ENCODE measurements at regions not wholly inside any gene's neighbourhood (a gene's known extent, or its start where the extent isn't known, plus 50 kb on each side); places are given as distances from the start of the nearest gene placed in this dataset.

DNA sequence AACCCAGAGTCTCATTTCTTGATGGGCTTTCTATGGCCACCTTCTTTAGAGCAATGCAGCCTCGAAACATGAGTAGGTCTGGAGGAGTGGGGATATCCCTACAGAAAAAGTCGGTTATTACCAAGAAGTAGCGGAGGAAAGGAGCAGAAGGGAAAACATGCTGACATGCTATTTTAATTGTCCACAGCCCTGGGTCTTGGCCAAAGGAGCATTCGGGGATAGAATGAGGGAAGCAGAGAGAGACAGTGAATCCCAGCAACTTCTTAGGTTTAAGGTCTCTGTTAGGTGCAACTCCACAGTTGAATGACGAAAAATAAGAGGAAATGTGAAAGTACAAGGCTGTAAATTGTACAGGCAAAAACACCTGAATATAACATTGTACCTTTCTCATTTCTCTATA is 506.7 kb upstream of the CDH18 start:
- H3K9me3 ChIP-seq (ENCODE audit: control insufficient read depth in 2 of 2, low read length in 2 of 2) = peaks cover 0 to 1% of the 10 kb centered on the region in 2 donors
- no peaks in the 10 kb centered on the region for H3K4me1 ChIP-seq (ENCODE audit: control insufficient read depth, insufficient read depth, low read length)
- H3K27me3 ChIP-seq (ENCODE audit: control insufficient read depth in 1 of 2, insufficient read depth in 2 of 2, low read length in 2 of 2) = no peaks in the 10 kb centered on the region
- no peak overlapping the region for H3K9ac ChIP-seq (ENCODE audit: low read length in 2 of 2)
- H3K4me3 ChIP-seq (ENCODE audit: low read length in 2 of 2) = no peak overlapping the region
- no peaks in the 10 kb centered on the region for H3K36me3 ChIP-seq (ENCODE audit: control insufficient read depth in 2 of 2, insufficient read depth in 2 of 2, low read length in 2 of 2)
- H3K27ac ChIP-seq (ENCODE audit: low read length) = no peak overlapping the region

DNA sequence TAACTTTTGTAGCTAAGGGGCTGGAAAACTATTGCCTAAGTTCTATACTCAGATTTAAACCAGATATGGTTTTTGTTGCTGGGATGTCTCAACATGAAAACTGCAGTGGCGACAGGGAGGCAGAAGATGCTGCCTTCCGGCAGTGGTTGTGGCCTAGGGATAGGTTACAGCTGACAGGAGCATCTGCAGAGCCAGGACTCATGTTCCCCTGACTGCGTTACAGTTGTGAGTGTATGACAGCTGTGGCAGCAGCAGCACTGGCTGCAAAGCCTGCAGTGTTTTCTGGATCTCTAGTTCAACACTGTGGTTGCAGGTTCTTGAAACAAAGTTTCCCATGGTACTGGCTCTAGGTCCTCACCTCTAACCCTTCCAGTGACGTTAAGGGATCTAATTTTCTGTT is 498.8 kb upstream of the CDH18 start:
- H3K9ac ChIP-seq (ENCODE audit: low read length in 2 of 2) = no peak overlapping the region
- H3K27me3 ChIP-seq (ENCODE audit: control insufficient read depth in 1 of 2, insufficient read depth in 2 of 2, low read length in 2 of 2) = no peaks in the 10 kb centered on the region
- no peak overlapping the region for H3K27ac ChIP-seq (ENCODE audit: low read length)
- peaks cover 0 to 1% of the 10 kb centered on the region in 2 donors for H3K9me3 ChIP-seq (ENCODE audit: control insufficient read depth in 2 of 2, low read length in 2 of 2)
- no peaks in the 10 kb centered on the region for H3K4me1 ChIP-seq (ENCODE audit: control insufficient read depth, insufficient read depth, low read length)
- no peaks in the 10 kb centered on the region for H3K36me3 ChIP-seq (ENCODE audit: control insufficient read depth in 2 of 2, insufficient read depth in 2 of 2, low read length in 2 of 2)
- no peak overlapping the region for H3K4me3 ChIP-seq (ENCODE audit: low read length in 2 of 2)

DNA sequence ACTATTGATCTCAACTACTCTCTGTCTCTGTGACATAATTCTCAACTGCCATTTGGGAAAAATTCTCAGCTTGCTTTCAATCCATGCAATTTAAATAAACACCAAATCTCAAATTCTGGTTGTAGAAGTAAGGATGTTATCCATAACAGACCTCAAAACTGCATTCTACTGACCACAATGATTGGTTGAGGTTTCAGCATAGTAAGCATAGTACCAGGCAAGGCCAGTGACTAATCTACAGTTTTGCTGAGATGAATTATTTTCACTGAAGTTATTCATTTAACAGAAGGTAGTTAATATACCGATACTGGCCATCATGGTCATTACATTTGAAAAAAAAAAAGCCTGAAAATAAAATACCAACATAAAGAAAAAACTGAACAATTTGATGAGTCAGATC is 488.0 kb upstream of the CDH18 start:
- no peaks in the 10 kb centered on the region for H3K27me3 ChIP-seq (ENCODE audit: control insufficient read depth in 1 of 2, insufficient read depth in 2 of 2, low read length in 2 of 2)
- H3K4me1 ChIP-seq (ENCODE audit: control insufficient read depth, insufficient read depth, low read length) = no peaks in the 10 kb centered on the region
- H3K36me3 ChIP-seq (ENCODE audit: control insufficient read depth in 2 of 2, insufficient read depth in 2 of 2, low read length in 2 of 2) = no peaks in the 10 kb centered on the region
- no peak overlapping the region for H3K27ac ChIP-seq (ENCODE audit: low read length)
- H3K9me3 ChIP-seq (ENCODE audit: control insufficient read depth in 2 of 2, low read length in 2 of 2) = no peaks in the 10 kb centered on the region
- H3K4me3 ChIP-seq (ENCODE audit: low read length in 2 of 2) = no peak overlapping the region
- H3K9ac ChIP-seq (ENCODE audit: low read length in 2 of 2) = no peak overlapping the region

DNA sequence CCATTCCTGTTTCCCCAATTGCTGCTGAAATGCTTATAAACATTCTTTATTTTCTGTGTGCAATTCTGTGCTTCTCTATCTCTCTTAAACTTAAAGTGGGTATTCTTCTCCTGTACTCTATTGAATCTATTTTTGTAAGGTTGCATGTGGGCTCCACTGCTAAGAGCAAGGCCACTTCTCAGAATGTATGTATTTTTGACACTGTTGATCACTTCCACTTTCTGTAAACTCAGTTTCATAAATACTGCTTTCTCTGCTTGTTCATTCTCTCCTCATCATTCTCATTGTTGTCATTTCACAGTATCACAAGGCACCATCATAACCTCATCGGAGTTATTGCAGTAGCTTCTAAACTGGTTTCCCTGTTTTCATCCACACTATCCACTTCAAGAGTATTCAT is 483.0 kb upstream of the CDH18 start:
- H3K27ac ChIP-seq (ENCODE audit: low read length) = no peak overlapping the region
- no peaks in the 10 kb centered on the region for H3K27me3 ChIP-seq (ENCODE audit: control insufficient read depth in 1 of 2, insufficient read depth in 2 of 2, low read length in 2 of 2)
- no peaks in the 10 kb centered on the region for H3K4me1 ChIP-seq (ENCODE audit: control insufficient read depth, insufficient read depth, low read length)
- no peak overlapping the region for H3K4me3 ChIP-seq (ENCODE audit: low read length in 2 of 2)
- no peaks in the 10 kb centered on the region for H3K9me3 ChIP-seq (ENCODE audit: control insufficient read depth in 2 of 2, low read length in 2 of 2)
- no peak overlapping the region for H3K9ac ChIP-seq (ENCODE audit: low read length in 2 of 2)
- no peaks in the 10 kb centered on the region for H3K36me3 ChIP-seq (ENCODE audit: control insufficient read depth in 2 of 2, insufficient read depth in 2 of 2, low read length in 2 of 2)

DNA sequence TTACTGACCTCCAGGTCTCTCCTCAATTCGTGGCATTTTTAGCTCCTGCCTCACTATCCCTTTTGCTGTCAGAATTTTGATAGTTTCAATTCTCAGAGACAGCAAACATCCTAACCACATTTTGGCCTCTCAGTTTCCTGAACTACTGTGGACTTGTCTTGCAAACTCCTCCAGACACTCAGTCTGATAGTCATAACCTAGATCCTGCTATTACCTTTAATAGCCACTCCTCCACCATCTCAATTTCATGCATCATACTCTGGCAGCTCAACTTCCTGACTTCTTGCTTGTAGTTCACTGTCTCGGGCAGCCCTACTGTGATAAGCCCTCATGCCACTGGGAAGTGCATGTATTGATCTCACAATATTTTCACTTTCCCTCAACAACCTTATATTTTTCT is 481.8 kb upstream of the CDH18 start:
- Histone ChIP-seq H3K9me3 (ENCODE audit: control insufficient read depth in 2 of 2, low read length in 2 of 2) (no peaks in the 10 kb centered on the region), H3K27me3 (ENCODE audit: control insufficient read depth in 1 of 2, insufficient read depth in 2 of 2, low read length in 2 of 2) (no peaks in the 10 kb centered on the region), H3K36me3 (ENCODE audit: control insufficient read depth in 2 of 2, insufficient read depth in 2 of 2, low read length in 2 of 2) (no peaks in the 10 kb centered on the region), H3K4me3 (ENCODE audit: low read length in 2 of 2) (no peak overlapping the region), H3K4me1 (ENCODE audit: control insufficient read depth, insufficient read depth, low read length) (no peaks in the 10 kb centered on the region), H3K9ac (ENCODE audit: low read length in 2 of 2) (no peak overlapping the region), H3K27ac (ENCODE audit: low read length) (no peak overlapping the region)

DNA sequence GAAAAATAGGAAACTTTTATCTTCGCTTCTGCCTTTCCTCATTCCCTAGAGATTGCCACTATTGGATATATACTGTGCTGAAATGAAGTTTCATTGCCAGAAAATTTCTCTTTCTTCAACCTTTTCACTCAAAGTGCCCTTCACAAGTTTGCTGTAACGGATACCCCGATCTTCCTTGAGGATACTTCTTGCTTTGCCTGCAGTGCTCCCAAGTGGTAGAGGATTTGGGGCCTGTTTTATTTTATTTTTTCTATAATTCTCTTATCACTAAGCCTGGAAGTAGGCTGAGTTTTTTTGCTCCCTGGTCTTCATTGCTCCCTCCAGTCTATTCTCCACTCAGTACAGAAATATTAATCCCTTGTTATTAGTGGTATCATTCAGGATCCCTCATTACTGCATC is 481.4 kb upstream of the CDH18 start:
- Histone ChIP-seq H3K36me3 (ENCODE audit: control insufficient read depth in 2 of 2, insufficient read depth in 2 of 2, low read length in 2 of 2) (no peaks in the 10 kb centered on the region), H3K9ac (ENCODE audit: low read length in 2 of 2) (no peak overlapping the region), H3K9me3 (ENCODE audit: control insufficient read depth in 2 of 2, low read length in 2 of 2) (no peaks in the 10 kb centered on the region), H3K27ac (ENCODE audit: low read length) (no peak overlapping the region), H3K27me3 (ENCODE audit: control insufficient read depth in 1 of 2, insufficient read depth in 2 of 2, low read length in 2 of 2) (no peaks in the 10 kb centered on the region), H3K4me3 (ENCODE audit: low read length in 2 of 2) (no peak overlapping the region), H3K4me1 (ENCODE audit: control insufficient read depth, insufficient read depth, low read length) (no peaks in the 10 kb centered on the region)

DNA sequence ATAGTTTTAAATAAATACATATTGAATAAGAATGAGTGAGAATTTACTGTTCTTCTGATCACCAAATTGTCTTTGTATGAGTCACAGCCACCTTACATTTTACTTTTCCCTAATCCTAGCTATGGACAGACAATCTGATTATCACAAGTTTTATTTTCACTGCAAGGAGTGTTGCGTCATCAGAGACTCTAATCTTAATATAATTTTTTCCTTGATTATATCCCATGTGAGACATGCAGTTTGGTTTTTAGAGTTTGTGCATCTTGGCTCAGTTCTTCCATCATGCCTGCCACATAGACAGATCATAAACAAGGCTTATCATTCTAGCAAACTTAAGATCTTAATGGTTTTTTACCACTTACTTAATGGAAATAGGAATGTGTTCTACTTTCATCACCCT is 478.5 kb upstream of the CDH18 start:
- Histone ChIP-seq H3K4me3 (ENCODE audit: low read length in 2 of 2) (no peak overlapping the region), H3K36me3 (ENCODE audit: control insufficient read depth in 2 of 2, insufficient read depth in 2 of 2, low read length in 2 of 2) (no peaks in the 10 kb centered on the region), H3K27me3 (ENCODE audit: control insufficient read depth in 1 of 2, insufficient read depth in 2 of 2, low read length in 2 of 2) (no peaks in the 10 kb centered on the region), H3K27ac (ENCODE audit: low read length) (no peak overlapping the region), H3K9me3 (ENCODE audit: control insufficient read depth in 2 of 2, low read length in 2 of 2) (no peaks in the 10 kb centered on the region), H3K9ac (ENCODE audit: low read length in 2 of 2) (no peak overlapping the region), H3K4me1 (ENCODE audit: control insufficient read depth, insufficient read depth, low read length) (no peaks in the 10 kb centered on the region)

DNA sequence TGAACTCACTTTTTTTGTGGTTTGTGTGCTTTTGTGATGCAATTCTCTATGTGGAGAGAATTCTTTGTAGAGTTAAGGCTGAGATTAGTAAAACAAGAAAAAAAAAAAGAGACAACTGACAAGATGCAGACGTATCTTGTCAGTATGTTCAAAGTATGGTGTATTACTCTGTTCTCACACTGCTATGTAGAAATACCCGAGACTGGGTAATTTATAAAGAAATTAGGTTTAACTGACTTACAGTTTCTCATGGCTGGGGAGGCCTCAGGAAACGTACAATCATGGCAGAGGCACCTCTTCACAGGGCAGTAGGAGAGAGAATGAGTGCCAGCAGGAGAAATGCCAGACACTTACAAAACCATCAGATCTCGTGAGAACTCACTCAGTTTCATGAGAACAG is 475.2 kb upstream of the CDH18 start:
- no peak overlapping the region for H3K27ac ChIP-seq (ENCODE audit: low read length)
- H3K36me3 ChIP-seq (ENCODE audit: control insufficient read depth in 2 of 2, insufficient read depth in 2 of 2, low read length in 2 of 2) = no peaks in the 10 kb centered on the region
- H3K4me3 ChIP-seq (ENCODE audit: low read length in 2 of 2) = no peak overlapping the region
- H3K27me3 ChIP-seq (ENCODE audit: control insufficient read depth in 1 of 2, insufficient read depth in 2 of 2, low read length in 2 of 2) = no peaks in the 10 kb centered on the region
- no peaks in the 10 kb centered on the region for H3K4me1 ChIP-seq (ENCODE audit: control insufficient read depth, insufficient read depth, low read length)
- H3K9me3 ChIP-seq (ENCODE audit: control insufficient read depth in 2 of 2, low read length in 2 of 2) = no peaks in the 10 kb centered on the region
- no peak overlapping the region for H3K9ac ChIP-seq (ENCODE audit: low read length in 2 of 2)

DNA sequence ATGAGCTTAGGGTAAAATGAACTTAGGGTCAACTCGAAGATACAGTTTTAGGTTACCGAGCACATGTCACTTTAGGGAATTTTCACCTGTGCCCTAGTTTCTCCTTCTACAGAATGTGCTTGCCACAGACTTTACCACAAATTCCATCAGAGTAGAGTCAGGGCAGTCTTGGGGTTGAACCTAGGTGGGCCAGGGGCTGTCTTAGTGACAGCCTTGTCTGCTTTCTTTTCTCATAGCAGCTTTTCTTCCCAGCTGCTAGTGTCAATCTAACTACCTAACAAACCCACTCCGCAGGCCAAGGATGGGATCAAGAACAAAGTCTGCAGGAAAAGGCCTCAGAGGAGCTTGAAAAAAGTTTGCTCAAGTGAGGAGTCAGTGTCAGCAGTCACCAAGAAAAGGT is 458.1 kb upstream of the CDH18 start:
- Histone ChIP-seq H3K36me3 (ENCODE audit: control insufficient read depth in 2 of 2, insufficient read depth in 2 of 2, low read length in 2 of 2) (no peaks in the 10 kb centered on the region), H3K9ac (ENCODE audit: low read length in 2 of 2) (no peak overlapping the region), H3K27ac (ENCODE audit: low read length) (no peak overlapping the region), H3K4me3 (ENCODE audit: low read length in 2 of 2) (no peak overlapping the region), H3K27me3 (ENCODE audit: control insufficient read depth in 1 of 2, insufficient read depth in 2 of 2, low read length in 2 of 2) (no peaks in the 10 kb centered on the region), H3K4me1 (ENCODE audit: control insufficient read depth, insufficient read depth, low read length) (no peaks in the 10 kb centered on the region), H3K9me3 (ENCODE audit: control insufficient read depth in 2 of 2, low read length in 2 of 2) (no peaks in the 10 kb centered on the region)

DNA sequence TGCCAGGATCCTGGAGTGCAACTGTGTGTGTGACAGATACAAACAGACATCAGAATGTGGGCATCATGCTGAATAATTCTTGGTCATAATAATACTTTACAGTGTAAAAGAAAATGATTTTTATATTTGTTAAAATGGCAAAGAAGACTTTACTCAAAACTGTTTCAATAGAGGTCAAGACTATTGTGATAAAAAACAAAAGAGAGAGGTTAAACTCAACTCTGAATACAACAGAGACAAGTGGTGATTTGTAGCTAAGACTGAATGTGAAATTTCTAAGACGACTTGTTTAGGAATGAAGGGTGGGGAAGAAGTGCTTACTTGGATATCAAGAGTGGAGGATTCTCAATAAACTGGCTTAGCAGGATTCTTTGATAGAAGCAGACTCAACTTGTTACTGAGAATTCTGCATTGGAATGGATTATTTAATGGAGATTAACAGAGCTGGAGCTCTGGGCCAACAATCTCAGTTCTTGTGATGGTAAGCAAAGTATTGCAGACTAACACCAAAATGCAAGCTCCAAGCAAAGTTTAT is 457.4 kb upstream of the CDH18 start:
- no peak overlapping the region for H3K4me3 ChIP-seq (ENCODE audit: low read length in 2 of 2)
- no peak overlapping the region for H3K27ac ChIP-seq (ENCODE audit: low read length)
- H3K9me3 ChIP-seq (ENCODE audit: control insufficient read depth in 2 of 2, low read length in 2 of 2) = no peaks in the 10 kb centered on the region
- no peaks in the 10 kb centered on the region for H3K36me3 ChIP-seq (ENCODE audit: control insufficient read depth in 2 of 2, insufficient read depth in 2 of 2, low read length in 2 of 2)
- H3K27me3 ChIP-seq (ENCODE audit: control insufficient read depth in 1 of 2, insufficient read depth in 2 of 2, low read length in 2 of 2) = no peaks in the 10 kb centered on the region
- H3K9ac ChIP-seq (ENCODE audit: low read length in 2 of 2) = no peak overlapping the region
- H3K4me1 ChIP-seq (ENCODE audit: control insufficient read depth, insufficient read depth, low read length) = no peaks in the 10 kb centered on the region

DNA sequence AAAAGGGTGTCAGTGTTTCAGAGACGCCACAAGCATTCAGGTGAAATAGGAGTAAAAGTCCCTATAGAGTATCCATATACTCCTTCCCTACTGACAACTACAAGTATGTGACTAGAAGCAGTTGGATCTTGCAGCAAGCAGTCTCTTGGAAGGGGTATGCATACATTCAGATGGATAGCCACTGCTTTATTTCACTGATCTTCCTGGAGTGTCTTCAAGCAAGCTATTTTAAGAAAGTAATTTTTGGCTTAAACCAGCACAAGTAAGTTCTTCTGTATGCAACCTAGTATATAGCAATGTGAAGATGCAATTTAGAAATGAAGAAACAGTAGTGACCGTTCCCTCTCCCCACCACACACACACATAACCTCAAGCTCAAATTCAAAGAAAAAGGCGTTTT is 446.8 kb upstream of the CDH18 start:
- no peak overlapping the region for H3K4me3 ChIP-seq (ENCODE audit: low read length in 2 of 2)
- no peak overlapping the region for H3K9ac ChIP-seq (ENCODE audit: low read length in 2 of 2)

More for the DNA sequence above, 446.8 kb upstream of the CDH18 start:
- no peaks in the 10 kb centered on the region for H3K9me3 ChIP-seq (ENCODE audit: control insufficient read depth in 2 of 2, low read length in 2 of 2)
- no peaks in the 10 kb centered on the region for H3K27me3 ChIP-seq (ENCODE audit: control insufficient read depth in 1 of 2, insufficient read depth in 2 of 2, low read length in 2 of 2)
- H3K4me1 ChIP-seq (ENCODE audit: control insufficient read depth, insufficient read depth, low read length) = no peaks in the 10 kb centered on the region
- no peaks in the 10 kb centered on the region for H3K36me3 ChIP-seq (ENCODE audit: control insufficient read depth in 2 of 2, insufficient read depth in 2 of 2, low read length in 2 of 2)
- no peak overlapping the region for H3K27ac ChIP-seq (ENCODE audit: low read length)

Data from stomach smooth muscle (tissue), 2 donors.